GDM1 (cell line): ENCODE measurements at regions not wholly inside any gene's neighbourhood (a gene's known extent, or its start where the extent isn't known, plus 50 kb on each side); places are given as distances from the start of the nearest gene placed in this dataset.

ENCODE experiments used
- DNase-seq: peaks from one replicate; lab custom pipeline; 2025; lab: John Stamatoyannopoulos, UW

DNA sequence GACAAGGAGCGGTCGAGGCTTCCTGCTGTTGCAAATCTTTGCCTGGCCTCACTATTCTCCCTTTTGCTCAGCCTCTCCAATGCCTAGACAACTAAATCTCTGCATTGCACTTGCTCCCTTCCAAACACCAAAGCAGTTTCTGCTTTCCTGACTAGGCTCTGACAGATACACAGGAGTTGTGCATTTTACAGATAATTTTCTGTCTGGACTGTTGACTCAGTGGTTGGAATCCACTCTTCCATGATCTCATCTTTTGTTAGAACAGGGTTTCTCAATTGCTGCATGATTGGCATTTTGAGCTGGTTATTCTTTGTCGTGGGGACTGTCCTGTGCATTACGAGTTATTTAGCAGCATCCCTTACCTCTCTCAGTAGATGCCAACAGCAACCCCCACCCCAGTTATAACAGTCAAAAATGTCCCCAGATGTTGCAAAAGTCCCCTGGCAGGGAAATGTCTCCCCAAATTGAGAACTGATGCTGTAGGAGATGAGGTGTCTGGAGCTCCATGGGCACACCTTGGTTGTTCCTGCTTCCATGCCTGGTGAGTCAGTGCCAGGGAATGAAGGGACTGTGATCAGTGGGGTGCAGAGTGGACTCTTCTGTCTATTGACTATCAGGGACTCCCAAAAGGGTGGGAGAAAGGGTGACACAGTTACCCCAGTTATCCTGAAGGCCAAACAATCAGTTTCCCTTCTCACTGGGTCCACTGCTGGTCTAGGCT is 557.4 kb upstream of the PSMD7 start:
- no peak for DNase-seq

DNA sequence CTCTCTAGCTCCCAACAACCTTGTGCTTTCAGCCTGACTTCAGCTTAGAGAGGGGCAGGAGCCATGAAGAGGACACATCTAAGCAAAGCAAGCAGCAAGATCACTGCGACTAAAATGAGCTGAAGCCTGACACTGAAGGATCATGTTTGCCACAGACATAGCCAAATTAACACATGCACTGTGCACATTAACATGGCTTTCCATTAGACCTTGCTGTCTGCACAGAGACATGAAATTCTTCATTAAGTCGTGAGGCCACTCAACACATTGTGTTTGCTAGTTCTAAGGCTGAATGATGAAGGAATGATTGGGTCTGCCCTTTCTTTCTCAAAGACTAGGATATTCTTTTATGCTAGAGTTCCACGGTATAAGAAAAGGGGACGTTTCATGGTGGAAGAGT is 558.3 kb upstream of the PSMD7 start:
- no peak for DNase-seq

DNA sequence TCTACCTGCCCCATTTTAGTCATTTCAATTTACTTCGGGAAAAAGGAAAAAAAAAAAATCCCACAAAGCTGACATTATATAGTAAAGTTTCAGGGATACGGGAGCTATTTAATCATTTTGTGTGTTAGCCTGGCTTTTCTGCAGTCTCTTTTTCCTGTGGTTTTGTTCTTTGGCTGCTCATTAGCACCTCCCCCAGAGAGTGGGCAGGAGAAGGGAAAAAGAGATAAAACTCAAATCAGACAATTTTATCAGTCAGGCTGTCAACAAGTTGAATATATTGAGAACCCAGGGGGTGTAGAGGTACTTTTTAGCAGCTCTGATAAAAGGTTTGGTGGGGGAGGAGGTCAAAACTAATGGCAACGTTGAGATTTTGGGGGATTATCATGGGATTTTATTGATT is 559.0 kb upstream of the PSMD7 start:
- DNase-seq: no peak

GRCh38 chr16:73735954-73736353 is 560.7 kb upstream of the PSMD7 start:
- DNase-seq: no peak

DNA sequence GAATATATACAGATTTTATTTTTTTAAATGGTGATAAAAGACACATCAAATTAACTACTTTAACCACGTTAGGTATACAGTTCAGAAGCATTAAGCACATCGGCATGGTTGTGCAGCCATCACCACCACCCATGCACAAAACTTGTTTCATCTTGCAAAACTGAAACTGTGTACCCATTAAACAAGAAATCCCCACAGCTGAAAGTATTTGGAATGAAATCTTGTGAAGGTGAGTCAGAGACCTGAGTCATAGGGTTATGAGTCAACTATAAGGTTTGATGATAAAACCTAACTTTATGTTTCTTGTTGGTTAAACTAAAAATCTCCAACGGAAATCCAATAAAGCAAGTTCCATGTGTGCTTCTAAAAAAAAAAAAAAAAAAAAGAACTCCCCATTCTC is 561.6 kb upstream of the PSMD7 start:
- no peak for DNase-seq

- no peak for DNase-seq
Measured at GRCh38 chr16:73732681-73733080, 563.9 kb upstream of the PSMD7 start.

- no peak for DNase-seq
Measured at GRCh38 chr16:73732143-73732542, 564.5 kb upstream of the PSMD7 start.

DNA sequence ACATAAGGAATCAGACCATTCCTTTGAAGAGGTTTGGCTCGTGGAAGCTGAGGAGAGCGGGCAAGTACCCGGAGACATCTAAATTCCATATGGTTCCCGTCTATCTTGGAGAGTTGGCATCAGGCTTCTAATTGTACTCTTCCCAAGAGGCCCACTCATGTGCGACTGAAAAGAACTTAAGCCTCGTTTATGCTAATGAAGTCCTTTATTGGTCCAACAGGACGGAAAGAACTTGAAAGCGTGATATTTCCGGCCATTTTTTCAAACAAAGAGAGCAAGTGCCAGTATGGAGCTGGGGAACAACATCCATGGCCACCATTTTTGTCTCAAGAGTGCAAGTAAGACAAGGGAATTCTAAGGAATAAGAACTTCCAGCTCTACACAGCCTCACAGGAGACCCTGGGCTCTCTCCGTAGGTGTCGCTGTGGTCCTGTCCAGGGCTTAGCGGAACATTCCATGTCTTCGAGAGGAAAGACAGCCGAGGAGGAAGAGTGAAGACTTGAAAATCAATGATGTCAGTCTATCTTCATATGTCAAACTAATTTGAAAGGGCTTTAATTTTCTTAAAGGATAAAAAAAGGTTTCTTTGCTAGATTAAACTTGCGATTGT is 566.0 kb upstream of the PSMD7 start:
- DNase-seq: no peak

- DNase-seq: no peak
Measured at GRCh38 chr16:73725156-73725555, 571.5 kb upstream of the PSMD7 start.

- DNase-seq: no peak
Measured at GRCh38 chr16:73724503-73724902, 572.1 kb upstream of the PSMD7 start.

DNA sequence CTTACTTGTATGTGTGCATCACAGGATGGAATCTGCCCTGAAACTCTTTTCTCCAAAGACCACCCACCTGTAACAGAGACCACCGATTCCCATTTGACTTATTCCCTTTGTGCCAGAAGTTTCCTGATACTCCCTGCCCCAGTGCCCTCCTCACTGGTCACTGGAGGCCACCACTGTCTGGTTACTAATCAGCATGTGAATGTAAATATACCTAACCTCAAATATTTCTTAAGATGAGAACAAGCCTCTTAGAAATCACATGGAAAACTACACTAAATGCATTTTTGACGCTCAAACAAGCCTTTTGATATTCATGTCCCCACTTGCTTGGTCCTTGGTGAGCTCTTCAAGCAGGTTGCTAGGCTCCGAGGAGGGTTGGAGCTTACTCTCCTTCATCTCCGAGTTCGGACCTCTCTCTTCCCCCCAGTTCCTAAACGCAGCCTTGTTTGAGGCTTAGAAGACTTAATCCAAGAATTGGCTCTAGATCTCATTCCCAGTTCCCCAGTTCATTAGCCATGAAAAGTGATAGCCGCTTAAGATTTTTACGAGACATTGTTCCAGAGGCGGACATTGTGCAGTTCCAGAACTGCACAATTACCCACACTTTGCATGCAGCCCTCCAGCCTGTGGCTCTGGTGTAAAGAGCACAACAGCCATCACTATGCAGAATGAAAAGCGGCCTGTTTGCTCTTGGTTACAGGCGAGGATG is 579.2 kb upstream of the PSMD7 start:
- DNase-seq: no peak

- no peak for DNase-seq
Measured at GRCh38 chr16:73714976-73715375, 581.6 kb upstream of the PSMD7 start.

DNA sequence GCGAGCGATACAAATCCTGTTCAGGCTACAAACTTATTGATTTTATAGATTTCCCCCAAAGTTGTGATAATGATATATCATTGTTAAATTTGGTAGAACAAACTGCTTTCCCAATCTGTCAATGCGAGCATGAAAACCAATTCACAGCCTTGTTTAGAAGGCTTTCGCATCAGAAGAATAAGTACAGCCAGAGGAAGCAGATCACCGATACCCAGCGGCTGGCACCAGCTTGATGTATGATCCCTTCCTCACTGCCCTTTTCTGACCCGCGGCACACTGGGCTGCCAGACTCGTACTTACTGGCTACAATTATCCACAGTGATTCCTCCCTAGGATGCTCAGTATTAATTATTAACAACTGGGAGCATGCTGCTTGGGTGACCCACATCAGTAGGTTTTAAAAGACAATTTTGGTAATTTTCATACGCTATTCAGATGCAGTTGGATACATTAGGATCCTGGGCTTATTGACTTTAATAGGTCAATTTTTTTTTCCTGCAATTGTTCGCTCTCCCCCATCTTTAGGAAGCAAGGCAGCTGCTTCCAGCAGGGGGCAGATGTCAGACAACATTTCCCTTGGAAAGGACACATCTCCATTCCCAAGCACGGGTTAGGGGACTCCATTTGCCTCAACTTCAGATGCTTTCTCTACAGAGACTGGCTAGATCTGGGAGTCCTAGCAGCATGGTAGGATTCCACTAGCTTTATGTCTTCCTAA is 582.7 kb upstream of the PSMD7 start:
- DNase-seq: no peak

DNA sequence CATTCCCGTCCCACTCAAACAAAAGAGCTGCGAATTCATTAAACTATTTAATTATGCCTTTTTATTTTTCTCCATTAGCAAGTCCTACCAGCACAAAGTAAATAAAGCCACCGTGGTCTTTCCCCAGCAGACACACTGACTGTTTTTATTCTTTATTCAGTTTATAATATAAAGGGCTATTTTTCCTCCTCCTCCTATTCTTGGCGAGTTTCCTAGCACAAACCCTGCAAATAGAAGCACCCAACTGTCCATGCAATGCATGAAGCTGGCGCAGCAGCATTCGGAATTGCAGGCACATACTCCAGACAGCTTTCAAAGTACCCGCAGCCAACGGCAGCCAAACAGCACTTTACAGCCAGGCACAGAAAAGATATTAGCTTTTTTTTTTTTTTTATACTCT is 583.4 kb upstream of the PSMD7 start:
- DNase-seq: no peak

- no peak for DNase-seq
Measured at GRCh38 chr16:73711406-73712080, 585.1 kb upstream of the PSMD7 start.

DNA sequence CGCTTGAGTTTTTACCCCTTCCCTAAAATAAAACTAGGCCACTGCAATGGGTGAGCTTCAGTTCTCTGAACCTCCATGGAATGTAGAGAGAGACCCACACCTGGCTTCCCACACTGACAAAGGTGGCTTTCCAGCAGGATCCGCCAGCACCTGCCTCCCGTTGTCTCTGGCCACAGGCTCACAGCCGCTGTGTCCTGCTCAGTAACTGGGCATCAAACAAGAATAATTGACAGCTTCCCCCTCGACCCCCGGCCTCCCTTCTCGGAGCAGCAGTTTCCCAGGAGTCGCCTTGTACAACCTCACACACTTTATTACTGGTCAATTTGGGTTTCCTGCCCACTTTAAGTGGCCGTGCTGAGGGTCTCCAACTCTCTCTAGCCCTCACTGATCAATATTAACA is 586.1 kb upstream of the PSMD7 start:
- DNase-seq: no peak

- no peak for DNase-seq
Measured at GRCh38 chr16:73707863-73708262, 588.8 kb upstream of the PSMD7 start.

- no peak for DNase-seq
Measured at GRCh38 chr16:73703891-73704290, 592.7 kb upstream of the PSMD7 start.

DNA sequence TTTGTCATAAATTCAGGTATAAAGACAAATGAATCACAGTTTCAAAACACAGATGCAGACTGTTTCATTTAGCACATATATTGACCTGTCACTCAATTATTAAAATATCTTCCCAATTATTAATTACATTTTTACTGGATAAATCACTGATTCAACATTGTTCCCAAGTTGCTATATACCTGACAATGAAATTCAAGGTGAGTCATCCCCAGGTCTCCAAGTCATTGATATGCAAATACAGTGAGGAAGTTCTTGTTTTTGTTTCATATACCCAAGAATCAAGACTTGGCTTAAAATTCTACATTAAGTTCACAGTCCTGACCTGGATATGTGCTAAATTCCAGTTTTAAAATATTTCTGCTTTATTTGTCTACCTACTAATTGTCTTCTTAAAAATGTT is 599.3 kb upstream of the PSMD7 start:
- DNase-seq: no peak

GRCh38 chr16:73692861-73693260 is 603.8 kb upstream of the PSMD7 start:
- no peak for DNase-seq

- DNase-seq: no peak
Measured at GRCh38 chr16:73683804-73684203, 612.8 kb upstream of the PSMD7 start.

DNA sequence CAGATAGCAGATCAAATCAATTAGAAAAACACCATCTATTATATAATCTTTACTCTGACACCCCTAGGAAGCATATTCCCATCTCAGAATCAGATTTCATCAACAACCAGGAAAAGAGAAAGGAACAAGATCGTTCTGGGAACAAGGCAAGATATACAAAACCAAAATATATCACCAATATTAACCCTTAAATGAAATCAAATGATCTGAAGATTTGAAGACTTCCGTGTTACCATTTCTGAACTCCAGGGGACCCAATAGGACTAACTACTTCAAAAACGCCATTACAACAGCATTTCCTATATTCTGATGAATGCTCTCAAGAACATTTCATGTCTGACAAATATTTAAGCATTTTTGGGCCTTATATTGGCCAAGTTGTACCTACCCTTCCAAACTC is 624.2 kb upstream of the ZFHX3 start:
- no peak for DNase-seq
